ENCODE measurements at regions not wholly inside any gene's neighbourhood (a gene's known extent, or its start where the extent isn't known, plus 50 kb on each side); places are given as distances from the start of the nearest gene placed in this dataset.

DNA sequence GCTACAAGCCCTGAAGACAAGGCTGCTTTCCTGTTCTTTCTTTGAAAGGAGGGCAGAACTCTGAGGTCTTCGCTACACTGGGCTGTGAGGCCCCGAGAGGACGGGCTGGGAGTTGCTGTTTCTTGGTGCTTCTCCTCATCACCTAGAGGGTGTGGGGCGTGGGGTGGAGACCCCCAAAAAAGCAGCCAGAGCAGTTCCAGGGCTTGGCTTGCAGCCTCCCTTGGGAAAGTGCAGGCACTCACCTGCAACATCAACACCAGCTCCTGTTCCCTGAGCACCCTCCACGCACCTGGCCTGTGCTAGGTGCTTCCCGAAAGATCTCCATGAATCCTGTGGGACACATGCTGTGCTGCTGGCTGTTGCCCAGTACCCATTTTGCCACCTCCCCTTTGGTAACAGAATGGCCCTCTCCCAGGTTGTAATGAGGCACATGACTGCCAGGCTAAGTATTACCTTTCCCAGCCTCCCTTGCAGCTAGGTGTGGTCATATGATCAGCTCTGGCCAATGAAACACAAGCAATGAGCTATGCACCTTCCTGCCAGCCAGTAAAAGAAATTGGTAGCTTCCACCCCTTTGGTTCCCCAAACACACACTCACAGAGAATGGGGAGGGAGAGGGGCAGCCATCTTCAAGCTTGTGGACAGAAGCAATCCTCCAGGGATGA, 146.0 kb downstream of the C9orf50 start:
- Mint-ChIP-seq H3K9me3 (no peaks in the 10 kb centered on the region), H3K36me3 (ENCODE audit: low read depth) (no peaks in the 10 kb centered on the region), H3K27me3 (ENCODE audit: low read depth) (no peaks in the 10 kb centered on the region), H3K4me1 (peaks cover 65% of the 10 kb centered on the region), H3K27ac (ENCODE audit: unreplicated experiment) (no peak overlapping the region), H3K4me3 (no peak overlapping the region)
- no peak for DNase-seq (ENCODE audit: low read depth, low spot score)
- TF ChIP-seq, protein P1, sequence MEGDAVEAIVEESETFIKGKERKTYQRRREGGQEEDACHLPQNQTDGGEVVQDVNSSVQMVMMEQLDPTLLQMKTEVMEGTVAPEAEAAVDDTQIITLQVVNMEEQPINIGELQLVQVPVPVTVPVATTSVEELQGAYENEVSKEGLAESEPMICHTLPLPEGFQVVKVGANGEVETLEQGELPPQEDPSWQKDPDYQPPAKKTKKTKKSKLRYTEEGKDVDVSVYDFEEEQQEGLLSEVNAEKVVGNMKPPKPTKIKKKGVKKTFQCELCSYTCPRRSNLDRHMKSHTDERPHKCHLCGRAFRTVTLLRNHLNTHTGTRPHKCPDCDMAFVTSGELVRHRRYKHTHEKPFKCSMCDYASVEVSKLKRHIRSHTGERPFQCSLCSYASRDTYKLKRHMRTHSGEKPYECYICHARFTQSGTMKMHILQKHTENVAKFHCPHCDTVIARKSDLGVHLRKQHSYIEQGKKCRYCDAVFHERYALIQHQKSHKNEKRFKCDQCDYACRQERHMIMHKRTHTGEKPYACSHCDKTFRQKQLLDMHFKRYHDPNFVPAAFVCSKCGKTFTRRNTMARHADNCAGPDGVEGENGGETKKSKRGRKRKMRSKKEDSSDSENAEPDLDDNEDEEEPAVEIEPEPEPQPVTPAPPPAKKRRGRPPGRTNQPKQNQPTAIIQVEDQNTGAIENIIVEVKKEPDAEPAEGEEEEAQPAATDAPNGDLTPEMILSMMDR (conservative IDR thresholded peaks at IDR 0.05): no peak

GRCh38 chr9:129473523-129474244, 147.2 kb downstream of the C9orf50 start:
- Mint-ChIP-seq H3K4me3 (no peak overlapping the region), H3K4me1 (peaks cover 66% of the 10 kb centered on the region)

GRCh38 chr9:129472651-129473102, 148.2 kb downstream of the C9orf50 start:
- Mint-ChIP-seq H3K4me3 (peak overlapping the region; percentile 34), H3K4me1 (peaks cover 73% of the 10 kb centered on the region), H3K36me3 (ENCODE audit: low read depth) (no peaks in the 10 kb centered on the region), H3K9me3 (no peaks in the 10 kb centered on the region), H3K27me3 (ENCODE audit: low read depth) (no peaks in the 10 kb centered on the region), H3K27ac (ENCODE audit: unreplicated experiment) (no peak overlapping the region)
- TF ChIP-seq, protein P1 (conservative IDR thresholded peaks at IDR 0.05): no peak
- DNase-seq (ENCODE audit: low read depth, low spot score): no peak

More at GRCh38 chr9:129473523-129474244, 147.2 kb downstream of the C9orf50 start:
- H3K36me3 Mint-ChIP-seq (ENCODE audit: low read depth): no peaks in the 10 kb centered on the region
- TF ChIP-seq, protein P1 (conservative IDR thresholded peaks at IDR 0.05): no peak
- H3K27me3 Mint-ChIP-seq (ENCODE audit: low read depth): no peaks in the 10 kb centered on the region
- H3K27ac Mint-ChIP-seq (ENCODE audit: unreplicated experiment): peak overlapping the region; percentile 76
- no peak for DNase-seq (ENCODE audit: low read depth, low spot score)
- H3K9me3 Mint-ChIP-seq: no peaks in the 10 kb centered on the region

GRCh38 chr9:129471201-129472019, 149.5 kb downstream of the C9orf50 start:
- Mint-ChIP-seq H3K4me1 (peaks cover 70% of the 10 kb centered on the region), H3K27me3 (ENCODE audit: low read depth) (no peaks in the 10 kb centered on the region), H3K4me3 (no peak overlapping the region), H3K9me3 (no peaks in the 10 kb centered on the region), H3K27ac (ENCODE audit: unreplicated experiment) (peak overlapping the region; percentile 66), H3K36me3 (ENCODE audit: low read depth) (no peaks in the 10 kb centered on the region)
- TF ChIP-seq, protein P1 (conservative IDR thresholded peaks at IDR 0.05): no peak
- no peak for DNase-seq (ENCODE audit: low read depth, low spot score)

DNA sequence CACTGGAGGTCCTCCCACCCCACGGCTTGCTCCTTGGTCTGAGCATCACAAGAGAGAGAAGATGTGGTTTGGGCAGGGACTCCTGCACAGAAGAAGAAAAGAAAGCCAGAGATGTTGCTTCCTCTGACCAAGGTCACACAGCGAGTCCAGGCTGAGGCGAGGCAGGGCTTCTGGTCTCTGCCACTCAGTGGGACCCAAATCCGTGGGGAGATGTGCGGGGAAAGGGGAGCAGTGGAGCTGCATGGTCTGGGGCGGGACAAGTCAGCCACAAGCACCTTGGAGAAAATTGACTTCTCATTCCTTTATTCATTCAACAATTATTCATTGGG, 150.9 kb downstream of the C9orf50 start:
- peaks cover 84% of the 10 kb centered on the region for H3K4me1 Mint-ChIP-seq
- peak overlapping the region; percentile 91 for H3K27ac Mint-ChIP-seq (ENCODE audit: unreplicated experiment)
- peak overlapping the region; percentile 66 for H3K4me3 Mint-ChIP-seq
- TF ChIP-seq, protein P1 (conservative IDR thresholded peaks at IDR 0.05): no peak
- no peaks in the 10 kb centered on the region for H3K27me3 Mint-ChIP-seq (ENCODE audit: low read depth)
- no peaks in the 10 kb centered on the region for H3K9me3 Mint-ChIP-seq
- no peaks in the 10 kb centered on the region for H3K36me3 Mint-ChIP-seq (ENCODE audit: low read depth)
- no peak for DNase-seq (ENCODE audit: low read depth, low spot score)
